ENCODE measurements at regions not wholly inside any gene's neighbourhood (a gene's known extent, or its start where the extent isn't known, plus 50 kb on each side); places are given as distances from the start of the nearest gene placed in this dataset.
A peak's percentile ranks its signal among the peaks of the same experiment; 100 is the strongest.

- H2AFZ ChIP-seq (ENCODE audit: low read length): no peak overlapping the region
- TF ChIP-seq CTCF (conservative IDR thresholded peaks at IDR 0.05; ENCODE audit: low read length): no peak
- TF ChIP-seq EZH2phosphoT487 (IDR thresholded peaks at IDR 0.05; ENCODE audit: borderline replicate concordance): no peak
- H3K9me2 ChIP-seq (replicated peaks; ENCODE audit: low read depth, low read length): no peaks in the 10 kb centered on the region
- H3K4me3 ChIP-seq (ENCODE audit: low read length, poor library complexity, severe bottlenecking): peak overlapping the region; percentile 42
- peak overlapping the region; percentile 33 for H3K4me2 ChIP-seq (ENCODE audit: low read depth, low read length, poor library complexity, severe bottlenecking)
- H3K27me3 ChIP-seq (ENCODE audit: insufficient read depth, low read length, poor library complexity, severe bottlenecking): no peaks in the 10 kb centered on the region
- H3K9me3 ChIP-seq (ENCODE audit: insufficient read depth, low read depth, low read length): no peaks in the 10 kb centered on the region; the same call in 1 of the 2 replicates
- H4K20me1 ChIP-seq (ENCODE audit: insufficient read depth, low read length, poor library complexity, severe bottlenecking): no peaks in the 10 kb centered on the region
- H3K36me3 ChIP-seq (ENCODE audit: insufficient read depth, low read length): no peaks in the 10 kb centered on the region
- H3K79me2 ChIP-seq (ENCODE audit: insufficient read depth, low read length): no peaks in the 10 kb centered on the region
- H3F3A ChIP-seq (ENCODE audit: low read depth): 0 out of 2 replicates have a peak, but pooled peaks cover 2% of the 10 kb centered on the region
- no peak overlapping the region for H3K9ac ChIP-seq (ENCODE audit: low read depth, low read length, poor library complexity, severe bottlenecking)
- peaks cover 5% of the 10 kb centered on the region for H3K4me1 ChIP-seq (ENCODE audit: insufficient read depth, low read length, poor library complexity, severe bottlenecking)
Measured at GRCh38 chr15:92724144-92724543, 68.6 kb upstream of the FAM174B start.

GRCh38 chr15:92725171-92725570, 69.6 kb upstream of the FAM174B start:
- H4K20me1 ChIP-seq (ENCODE audit: insufficient read depth, low read length, poor library complexity, severe bottlenecking): no peaks in the 10 kb centered on the region
- no peaks in the 10 kb centered on the region for H3K79me2 ChIP-seq (ENCODE audit: insufficient read depth, low read length)
- no peak overlapping the region for H3K4me3 ChIP-seq (ENCODE audit: low read length, poor library complexity, severe bottlenecking)
- no peak overlapping the region for H3K4me2 ChIP-seq (ENCODE audit: low read depth, low read length, poor library complexity, severe bottlenecking)
- no peaks in the 10 kb centered on the region; the same call in 1 of the 2 replicates for H3K9me3 ChIP-seq (ENCODE audit: insufficient read depth, low read depth, low read length)
- H3K27me3 ChIP-seq (ENCODE audit: insufficient read depth, low read length, poor library complexity, severe bottlenecking): no peaks in the 10 kb centered on the region
- TF ChIP-seq CTCF (conservative IDR thresholded peaks at IDR 0.05; ENCODE audit: low read length) (no peak), EZH2phosphoT487 (IDR thresholded peaks at IDR 0.05; ENCODE audit: borderline replicate concordance) (no peak)
- H3K9ac ChIP-seq (ENCODE audit: low read depth, low read length, poor library complexity, severe bottlenecking): no peak overlapping the region
- no peak overlapping the region for H2AFZ ChIP-seq (ENCODE audit: low read length)
- 0 out of 2 replicates have a peak, but pooled peaks cover 2% of the 10 kb centered on the region for H3F3A ChIP-seq (ENCODE audit: low read depth)
- H3K4me1 ChIP-seq (ENCODE audit: insufficient read depth, low read length, poor library complexity, severe bottlenecking): peaks cover 5% of the 10 kb centered on the region
- H3K9me2 ChIP-seq (replicated peaks; ENCODE audit: low read depth, low read length): no peaks in the 10 kb centered on the region
- no peaks in the 10 kb centered on the region for H3K36me3 ChIP-seq (ENCODE audit: insufficient read depth, low read length)

- no peaks in the 10 kb centered on the region for H3K79me2 ChIP-seq (ENCODE audit: insufficient read depth, low read length)
- no peaks in the 10 kb centered on the region for H3K27me3 ChIP-seq (ENCODE audit: insufficient read depth, low read length, poor library complexity, severe bottlenecking)
- no peaks in the 10 kb centered on the region for H3K9me2 ChIP-seq (replicated peaks; ENCODE audit: low read depth, low read length)
- no peaks in the 10 kb centered on the region; the same call in 1 of the 2 replicates for H3K9me3 ChIP-seq (ENCODE audit: insufficient read depth, low read depth, low read length)
- H3K4me3 ChIP-seq (ENCODE audit: low read length, poor library complexity, severe bottlenecking): no peak overlapping the region
- H4K20me1 ChIP-seq (ENCODE audit: insufficient read depth, low read length, poor library complexity, severe bottlenecking): no peaks in the 10 kb centered on the region
- peaks cover 5% of the 10 kb centered on the region for H3K4me1 ChIP-seq (ENCODE audit: insufficient read depth, low read length, poor library complexity, severe bottlenecking)
- H3F3A ChIP-seq (ENCODE audit: low read depth): 0 out of 2 replicates have a peak, but pooled peaks cover 2% of the 10 kb centered on the region
- H3K4me2 ChIP-seq (ENCODE audit: low read depth, low read length, poor library complexity, severe bottlenecking): no peak overlapping the region
- TF ChIP-seq CTCF (conservative IDR thresholded peaks at IDR 0.05; ENCODE audit: low read length) (no peak), EZH2phosphoT487 (IDR thresholded peaks at IDR 0.05; ENCODE audit: borderline replicate concordance) (no peak)
- no peak overlapping the region for H3K9ac ChIP-seq (ENCODE audit: low read depth, low read length, poor library complexity, severe bottlenecking)
- no peak overlapping the region for H2AFZ ChIP-seq (ENCODE audit: low read length)
- no peaks in the 10 kb centered on the region for H3K36me3 ChIP-seq (ENCODE audit: insufficient read depth, low read length)
Measured at GRCh38 chr15:92728266-92728665, 72.7 kb upstream of the FAM174B start.

Data from Loucy (cell line).